Hematopoietic multipotent progenitor cell treated with erythropoietin and hydrocortisone succinate and interleukin-3 and kit ligand, for 6 days (in vitro differentiated cells): ENCODE measurements at regions not wholly inside any gene's neighbourhood (a gene's known extent, or its start where the extent isn't known, plus 50 kb on each side); places are given as distances from the start of the nearest gene placed in this dataset.

ENCODE experiments used
- DNase-seq: peaks from one replicate; pipeline ENCODE4 v3.0.0-alpha.2; 2015

DNA sequence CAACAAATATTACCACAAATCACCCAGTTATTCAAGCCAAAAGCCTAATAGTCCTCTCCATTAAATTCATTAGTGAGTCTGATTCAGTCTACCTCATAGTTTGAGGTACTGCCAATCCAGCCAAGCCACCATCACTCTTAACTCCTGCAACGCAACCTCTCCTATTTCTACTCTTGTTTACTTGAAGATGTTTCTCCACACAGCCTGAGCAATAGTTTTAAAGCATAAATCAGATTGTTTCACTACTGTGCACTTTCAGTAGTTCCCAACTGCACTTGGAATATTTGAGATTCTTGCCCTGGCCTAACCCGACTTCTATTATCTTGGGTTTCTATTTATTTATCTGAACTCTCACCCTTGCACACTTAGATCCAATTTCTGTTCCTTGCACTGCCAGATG lies 85.5 kb downstream of the YIPF5 start:
- DNase-seq: no peak

DNA sequence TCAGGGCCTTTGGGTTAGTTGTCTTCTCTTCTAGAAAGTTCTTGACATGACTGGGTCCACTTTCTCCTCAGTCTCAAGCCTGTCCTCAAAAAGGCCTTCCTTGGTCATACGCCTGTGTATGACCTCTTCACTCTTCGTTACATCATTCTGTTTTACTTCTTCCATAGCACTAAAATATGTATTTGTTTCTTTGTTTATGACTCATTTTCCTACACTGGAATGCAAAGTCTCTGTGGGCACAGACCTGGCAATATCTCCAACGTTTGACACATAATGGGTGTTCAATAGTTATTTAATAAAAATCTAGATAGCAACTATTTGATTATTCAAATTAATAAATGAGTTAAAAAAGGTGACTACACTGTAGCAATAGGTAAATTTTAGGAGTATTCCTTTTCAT lies 85.1 kb downstream of the YIPF5 start:
- no peak for DNase-seq

DNA sequence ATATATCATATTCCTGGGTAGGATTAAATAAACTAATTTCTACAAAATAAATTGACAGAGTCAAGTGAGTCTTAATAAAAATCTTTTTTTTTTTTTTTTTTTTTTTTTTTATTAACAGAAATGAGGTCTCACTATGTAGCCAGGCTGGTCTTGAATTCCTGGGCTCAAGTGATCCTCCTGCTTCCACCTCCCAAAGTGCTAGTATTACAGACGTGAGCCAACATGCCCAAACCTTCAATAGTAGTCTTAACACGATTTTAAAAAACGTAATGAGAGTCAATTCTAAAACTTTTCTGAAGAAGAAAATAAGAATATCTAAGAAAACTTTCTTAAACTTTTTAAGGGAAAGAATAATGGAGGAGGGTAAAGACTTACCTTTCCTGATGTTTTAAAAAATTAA lies 84.2 kb downstream of the YIPF5 start:
- no peak for DNase-seq

DNA sequence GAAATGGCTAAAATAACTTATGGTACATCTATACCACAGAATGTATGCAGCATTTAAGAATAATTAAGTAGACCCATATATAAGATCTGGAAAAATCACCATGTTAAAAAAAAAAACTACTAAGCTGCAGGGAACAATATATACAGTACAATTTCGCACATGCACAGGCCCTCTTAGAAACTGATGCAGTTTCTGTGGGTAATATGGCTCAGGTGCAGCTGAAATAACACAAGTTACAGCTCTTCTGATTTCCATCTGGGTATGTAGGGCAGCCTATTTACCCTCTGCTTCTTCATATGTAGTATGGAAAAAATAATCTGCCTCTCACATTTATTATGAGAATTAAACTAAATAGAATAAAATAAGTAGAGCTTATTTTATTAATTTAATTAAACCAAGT lies 82.9 kb downstream of the YIPF5 start:
- DNase-seq: no peak

DNA sequence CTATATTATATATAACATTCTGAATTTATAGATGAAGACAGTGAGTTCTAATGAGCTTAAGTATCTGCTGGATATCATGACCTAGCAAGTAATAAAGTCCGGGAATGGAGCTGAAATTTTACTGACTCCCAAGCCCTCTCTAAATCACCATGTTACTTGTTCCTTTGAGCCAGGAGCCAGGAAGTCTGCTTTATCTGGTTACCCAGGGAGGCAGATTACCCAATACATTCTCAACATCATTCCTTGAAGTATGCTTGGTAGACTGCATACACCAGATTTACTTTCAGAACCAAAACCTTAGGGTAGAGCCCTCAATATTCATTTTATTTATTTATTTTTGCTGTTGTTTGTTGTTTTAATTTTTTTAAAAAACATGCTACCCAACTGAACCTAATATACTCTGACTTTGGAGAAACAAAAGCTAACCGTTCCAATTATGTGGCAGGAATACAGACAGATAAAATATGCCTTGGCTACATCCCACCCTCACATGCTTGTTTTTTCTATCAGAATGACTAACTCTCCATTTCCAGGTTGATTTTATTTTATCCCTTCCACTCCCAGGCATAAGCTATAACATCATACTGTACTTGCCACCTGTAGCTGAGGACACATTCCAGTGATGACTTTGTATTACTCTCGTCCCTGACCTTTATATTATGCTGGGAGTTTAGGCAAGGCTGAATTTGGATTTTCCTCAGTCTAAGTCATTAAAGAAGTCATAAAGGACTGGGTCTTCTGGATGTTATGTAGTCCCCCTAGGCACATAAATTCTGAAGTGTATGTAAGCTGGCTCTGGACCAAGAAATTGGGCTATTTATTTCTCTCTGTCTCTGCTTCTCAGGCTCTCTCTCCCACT lies 82.0 kb downstream of the YIPF5 start:
- DNase-seq: no peak

DNA sequence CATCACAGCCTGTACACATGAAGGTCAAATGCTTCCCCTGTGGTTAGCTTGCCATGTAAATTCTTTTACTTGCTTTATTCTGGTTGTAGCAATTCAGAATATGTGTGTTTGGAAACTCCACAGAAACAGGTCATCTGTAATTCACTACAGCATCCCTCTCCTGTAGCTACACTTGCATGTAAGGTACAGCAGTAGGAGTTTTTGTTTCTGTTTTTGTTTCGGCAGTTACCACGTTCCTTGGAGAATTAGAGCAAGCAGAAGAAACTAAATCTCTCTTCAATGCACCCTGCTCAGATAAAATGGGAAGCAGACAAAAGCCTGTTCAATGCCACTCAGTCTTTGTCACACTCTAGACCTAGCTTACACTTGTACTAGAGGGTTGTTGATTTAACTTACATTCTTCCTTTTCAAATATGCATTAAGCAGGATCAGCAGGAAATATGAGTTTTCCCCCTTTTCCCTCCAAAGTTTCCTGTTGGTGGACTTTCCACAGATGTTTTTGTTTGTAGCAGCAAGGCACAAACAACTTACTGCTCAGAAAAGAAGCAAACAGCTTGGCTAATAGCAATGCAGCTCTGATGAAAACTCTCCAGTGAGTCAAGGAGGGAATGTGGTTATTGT lies 80.9 kb downstream of the YIPF5 start:
- no peak for DNase-seq

DNA sequence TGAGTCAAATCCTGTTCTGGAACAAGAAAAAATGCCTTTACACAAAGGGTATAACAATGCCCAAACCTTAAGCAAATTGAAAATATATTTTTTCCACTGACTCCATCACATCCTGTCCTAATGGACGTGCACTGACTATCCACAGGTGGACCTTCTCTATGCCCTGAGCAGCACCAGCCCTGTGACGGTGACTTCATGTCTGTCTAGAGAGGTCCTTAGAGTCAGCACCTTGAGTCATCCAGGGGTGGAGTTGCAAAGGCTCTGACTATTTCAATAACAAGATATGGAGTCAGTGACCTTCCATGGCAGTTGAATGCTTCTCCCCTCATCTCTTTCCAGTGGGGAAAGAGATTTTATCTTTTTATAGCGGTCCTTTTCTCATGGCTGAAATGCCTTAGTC lies 78.0 kb downstream of the YIPF5 start:
- DNase-seq: no peak

DNA sequence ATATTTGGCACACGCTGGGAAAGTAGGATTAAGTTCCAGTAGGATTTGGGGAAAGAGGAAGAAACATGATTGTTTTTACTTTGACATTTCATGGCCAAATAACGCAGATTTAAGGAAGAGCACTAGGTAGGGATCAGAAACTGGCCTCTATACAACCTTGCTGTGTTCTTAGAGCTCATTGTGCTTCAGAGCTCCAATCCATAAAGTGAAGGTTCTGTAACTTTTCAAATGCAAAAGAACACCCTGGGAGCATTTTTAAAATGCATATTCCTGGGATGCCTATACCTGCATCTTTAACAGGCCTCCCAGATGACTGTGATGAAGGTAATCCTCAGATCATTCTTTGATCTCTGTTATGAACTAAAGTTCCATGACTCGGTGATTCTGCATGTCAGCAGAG lies 77.1 kb downstream of the YIPF5 start:
- DNase-seq: no peak

DNA sequence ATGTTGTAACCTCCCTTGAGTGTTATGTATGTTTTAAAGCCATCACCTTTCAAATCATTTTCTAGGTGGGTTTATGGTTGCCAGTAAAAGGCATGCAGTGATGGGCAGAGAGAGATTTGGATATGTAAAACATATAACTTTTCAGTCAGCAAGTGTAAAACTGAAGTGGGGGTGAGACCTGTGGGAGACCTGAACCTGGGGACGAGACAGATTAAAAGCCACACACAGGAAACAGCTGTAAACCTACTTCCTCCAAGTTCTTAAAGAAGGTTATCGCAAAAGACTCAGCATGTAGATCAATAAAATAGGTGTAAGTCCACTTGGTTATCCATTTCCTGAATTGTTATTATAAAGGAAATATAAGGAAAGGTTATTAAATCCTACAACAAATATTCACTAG lies 76.6 kb downstream of the YIPF5 start:
- no peak for DNase-seq

DNA sequence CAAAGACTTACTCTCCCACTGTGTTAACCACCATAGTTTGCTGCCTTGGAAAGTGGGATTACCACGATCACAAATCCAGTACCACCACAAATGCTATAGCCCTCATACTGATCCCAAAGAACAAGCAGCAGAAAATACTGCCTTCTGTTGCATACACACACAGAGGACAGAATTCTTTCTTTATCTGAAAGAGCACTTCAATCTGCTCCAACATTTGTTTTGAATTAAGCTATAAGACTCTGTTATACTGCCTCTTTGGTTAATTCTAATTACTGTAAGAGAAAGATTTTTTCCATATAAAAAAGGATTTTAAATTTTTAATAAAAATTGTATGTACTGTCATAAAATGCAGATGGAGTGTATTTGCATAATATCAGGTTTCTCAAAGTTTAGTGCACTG lies 69.8 kb downstream of the YIPF5 start:
- no peak for DNase-seq

DNA sequence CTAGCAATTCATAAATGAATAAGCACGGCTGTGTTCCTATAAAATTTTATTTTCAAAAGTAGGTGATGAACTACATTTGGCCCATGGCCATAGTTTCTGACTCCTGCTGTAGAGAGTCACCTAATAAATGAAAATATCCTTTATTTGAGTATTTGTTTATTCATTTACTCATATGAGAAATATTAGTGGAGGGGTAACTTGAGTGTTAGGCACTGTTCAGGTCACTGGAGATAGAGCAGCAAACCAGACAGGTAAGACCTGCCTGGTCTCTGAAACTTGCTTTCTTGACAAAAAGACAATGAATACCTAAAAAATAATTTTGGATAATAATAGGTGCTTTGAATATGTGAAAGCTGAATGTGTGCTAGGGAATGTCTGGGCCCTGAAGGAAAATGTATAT lies 68.8 kb downstream of the YIPF5 start:
- no peak for DNase-seq

DNA sequence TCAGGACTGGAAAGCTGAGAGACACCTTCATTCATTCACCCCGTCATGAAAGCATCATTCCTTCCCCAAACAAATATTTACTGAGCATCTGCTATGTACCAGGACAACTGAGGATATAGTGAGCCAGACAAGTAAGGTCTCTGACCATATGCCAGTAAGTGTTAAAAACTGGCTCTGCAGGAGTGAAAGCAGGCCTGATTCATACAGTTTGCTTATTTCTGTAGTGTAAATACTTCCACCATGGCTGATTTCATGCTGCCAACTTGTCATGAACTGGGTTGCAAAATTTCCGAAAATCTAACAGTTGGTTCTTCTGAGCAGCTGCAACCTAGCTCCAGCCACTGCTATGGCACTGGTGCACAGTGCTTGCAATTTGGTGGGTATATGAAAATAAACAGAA lies 68.1 kb downstream of the YIPF5 start:
- no peak for DNase-seq

DNA sequence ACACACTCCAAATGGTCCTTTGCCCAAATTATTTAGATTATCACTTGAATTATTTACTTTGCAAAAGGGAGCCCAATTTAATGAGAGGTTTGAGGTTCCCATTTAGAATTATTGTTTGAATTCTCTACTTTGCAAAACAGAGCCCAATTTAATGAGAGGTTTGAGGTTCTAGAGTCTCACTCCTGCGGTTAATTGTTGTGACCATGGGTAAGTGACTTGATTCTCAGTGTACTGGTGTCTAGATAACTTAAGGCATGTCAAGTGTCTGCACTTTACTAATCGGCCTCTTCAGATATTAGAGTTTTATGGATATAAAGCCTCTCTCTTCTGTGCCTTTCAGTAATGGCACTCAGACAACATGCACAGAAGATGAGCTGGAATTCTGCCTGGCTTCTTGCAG lies 67.5 kb downstream of the YIPF5 start:
- no peak for DNase-seq

DNA sequence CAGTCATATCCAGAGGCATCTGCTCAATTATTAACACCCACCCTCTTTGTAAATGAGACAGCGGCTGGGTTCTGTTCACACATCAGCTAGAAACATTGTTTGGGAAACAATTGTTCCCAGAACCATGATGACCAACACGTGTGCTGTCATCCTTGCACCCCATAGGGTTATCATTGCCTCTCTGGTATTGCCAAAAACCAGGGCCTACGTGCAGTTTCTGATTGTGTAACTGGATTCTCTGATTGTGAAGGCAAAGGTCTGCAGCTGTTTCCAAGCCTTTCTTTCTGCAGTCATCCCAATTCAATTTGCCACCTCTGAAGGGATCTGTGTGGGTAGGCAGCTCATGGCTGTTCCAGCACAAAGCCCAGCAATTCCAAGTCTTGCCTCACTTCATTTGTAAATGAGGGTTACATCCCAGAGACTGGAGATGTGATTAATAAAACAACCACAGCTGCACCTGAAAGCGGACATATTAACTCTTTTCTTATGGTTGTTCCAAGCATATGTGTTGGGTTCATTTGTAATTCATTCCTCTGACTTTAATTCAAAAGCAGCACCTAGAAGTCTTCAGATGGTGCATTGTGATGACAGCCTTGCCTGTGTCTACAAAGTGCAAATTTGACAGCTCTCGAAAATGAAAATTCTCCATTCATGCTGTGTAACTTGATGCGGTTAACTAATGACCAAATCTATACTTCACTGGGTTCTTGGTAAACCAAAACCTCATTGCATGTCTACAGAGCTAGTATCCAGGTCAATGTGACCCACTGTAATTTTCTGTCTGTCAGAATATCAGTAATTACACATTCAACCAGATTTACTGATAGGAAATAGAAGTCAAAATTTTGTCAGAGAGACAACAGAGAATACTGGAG lies 66.6 kb downstream of the YIPF5 start:
- no peak for DNase-seq

DNA sequence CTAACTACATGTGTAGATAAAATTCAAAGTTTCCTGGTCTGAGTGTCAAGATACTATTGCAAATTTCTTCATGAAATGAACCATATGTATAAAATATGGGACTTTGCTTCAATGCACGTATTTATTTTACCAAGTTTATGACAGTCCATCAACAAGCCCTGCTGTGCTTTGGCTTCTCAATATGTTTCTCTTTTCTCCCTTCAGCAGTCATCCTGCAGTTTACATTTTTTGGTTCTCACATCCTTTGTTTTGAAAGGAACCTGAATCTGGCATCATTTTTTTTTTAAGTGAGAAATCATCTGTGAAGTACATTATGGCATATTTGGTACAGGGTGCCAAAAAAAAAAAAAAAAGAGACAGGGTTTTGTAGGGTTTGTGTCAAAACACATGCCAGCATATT lies 65.1 kb downstream of the YIPF5 start:
- DNase-seq: no peak

DNA sequence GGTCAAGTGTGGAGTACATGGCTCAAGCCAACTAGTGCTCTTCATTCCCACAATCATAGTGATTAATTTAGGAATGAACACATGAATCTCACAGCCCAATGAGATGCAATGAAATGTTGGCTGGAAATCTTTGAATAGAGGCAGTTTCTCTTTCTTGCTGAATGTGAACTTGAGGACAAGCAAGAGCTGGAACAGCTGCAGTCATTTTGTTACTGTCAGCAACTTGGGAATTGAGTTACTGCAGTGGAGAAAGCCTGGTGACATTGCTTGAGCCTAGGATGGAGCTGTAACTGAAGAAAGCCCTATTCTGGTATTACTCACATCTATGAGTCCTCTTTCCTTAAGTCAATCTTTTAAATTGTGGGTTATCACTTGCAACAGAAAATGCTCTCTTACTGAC lies 62.3 kb downstream of the YIPF5 start:
- no peak for DNase-seq
